PC-3 (cell line): ENCODE measurements at regions not wholly inside any gene's neighbourhood (a gene's known extent, or its start where the extent isn't known, plus 50 kb on each side); places are given as distances from the start of the nearest gene placed in this dataset.
"Not testable (repeated sequence)": the region's sequence is repeated elsewhere in the genome, so short reads cannot be mapped to it uniquely, and the experiment has no call there.

Source experiments
- ATAC-seq: fragments of 200-7000 bp; cut with Tn5 transposase; 2 replicates; pipeline ENCODE4 v1.9.1; 2020; ENCODE audit warnings: mild to moderate bottlenecking, moderate library complexity
- BruUV-seq: library from RNA; stranded (reverse); fragments of 400-500 nt; replicated peaks from 2 replicates; lab custom pipeline; 2021; lab: Mats Ljungman, UMichigan
- CTCF ChIA-PET: fragments of 300-600 bp; sonication (Branson Sonifier 250); formaldehyde crosslinking; loops from one replicate; lab custom pipeline; 2022; ENCODE audit warnings: antibody characterized with exemption; lab: Charles Lee
- POLR2A ChIA-PET: fragments of 300-600 bp; sonication (Branson Sonifier 250); formaldehyde crosslinking; loops from one replicate; lab custom pipeline; 2022; ENCODE audit warnings: antibody characterized with exemption; ENCODE audit not compliant: unreplicated experiment; lab: Charles Lee
- DNase-seq: peaks from one replicate; pipeline ENCODE4 v3.0.0-alpha.2; 2015
- H2AFZ ChIP-seq: fragments of 300-600 bp; sonication (generic); 2 replicates; pipeline ENCODE4 v1.6.0; 2016; ENCODE audit warnings: antibody characterized with exemption, low read length
- H3F3A ChIP-seq: fragments of 300-600 bp; sonication (generic); one replicate; pipeline ENCODE4 v1.6.0; 2017; ENCODE audit warnings: antibody characterized with exemption, low read length, control low read depth, mild to moderate bottlenecking; ENCODE audit not compliant: unreplicated experiment
- H3K27ac ChIP-seq: fragments of 300-600 bp; sonication (generic); 2 replicates; pipeline ENCODE4 v1.5.1; 2016; ENCODE audit warnings: mild to moderate bottlenecking, low read length
- H3K27me3 ChIP-seq: fragments of 300-600 bp; sonication (generic); 2 replicates; pipeline ENCODE4 v1.6.1; 2016; ENCODE audit warnings: low read length, mixed read lengths
- H3K36me3 ChIP-seq: fragments of 300-600 bp; sonication (generic); 2 replicates; pipeline ENCODE4 v1.6.1; 2016; ENCODE audit warnings: low read depth, mixed run types, low read length, mixed read lengths
- H3K4me1 ChIP-seq: fragments of 300-600 bp; sonication (generic); 2 replicates; pipeline ENCODE4 v1.5.1; 2016; ENCODE audit warnings: low read length; ENCODE audit not compliant: insufficient read depth
- H3K4me2 ChIP-seq: fragments of 300-600 bp; sonication (generic); 2 replicates; pipeline ENCODE4 v1.6.0; 2016; ENCODE audit warnings: low read length
- H3K4me3 ChIP-seq: fragments of 300-600 bp; sonication (generic); 2 replicates; pipeline ENCODE4 v1.5.1; 2016; ENCODE audit warnings: mild to moderate bottlenecking, low read length, mixed read lengths
- H3K79me2 ChIP-seq: fragments of 300-600 bp; sonication (generic); 2 replicates; pipeline ENCODE4 v1.6.1; 2017; ENCODE audit warnings: low read length, mixed read lengths
- H3K9ac ChIP-seq: fragments of 300-600 bp; sonication (generic); 2 replicates; pipeline ENCODE4 v1.6.0; 2016; ENCODE audit warnings: mild to moderate bottlenecking, low read length
- H3K9me2 ChIP-seq: fragments of 300-600 bp; sonication (generic); replicated peaks from 2 replicates; pipeline ENCODE4 v1.6.1; 2016; ENCODE audit warnings: mixed run types, low read length, mixed read lengths
- H3K9me3 ChIP-seq: fragments of 300-600 bp; sonication (generic); 2 replicates; pipeline ENCODE4 v1.6.1; 2016; ENCODE audit warnings: low read length, mixed read lengths
- H4K20me1 ChIP-seq: fragments of 300-600 bp; sonication (generic); 2 replicates; pipeline ENCODE4 v1.6.1; 2016; ENCODE audit warnings: low read length, mixed read lengths
- EZH2 ChIP-seq: fragments of 300-600 bp; sonication (generic); IDR thresholded peaks from one replicate; pipeline ENCODE4 v1.6.1; 2017; ENCODE audit warnings: antibody characterized with exemption, mild to moderate bottlenecking, low read length; ENCODE audit not compliant: unreplicated experiment
- EZH2phosphoT487 ChIP-seq: fragments of 300-600 bp; sonication (generic); IDR thresholded peaks from 2 replicates; pipeline ENCODE4 v1.6.1; 2018; ENCODE audit warnings: mild to moderate bottlenecking, antibody characterized with exemption, low read length, borderline replicate concordance
- intact Hi-C: fragments of 100-400 bp; cut with micrococcal nuclease; formaldehyde crosslinking; loops from 2 replicates; pipeline ENCODE4 v1.9.0; 2023
- TF ChIP-seq, protein P1 (sequence below): fragments of 300-600 bp; sonication (generic); conservative IDR thresholded peaks from 2 replicates; pipeline ENCODE4 v1.5.1; 2017; ENCODE audit warnings: antibody characterized with exemption, low read depth, mild to moderate bottlenecking, low read length

- CTCF ChIA-PET = no interaction called here
- no peaks in the 10 kb centered on the region for H4K20me1 ChIP-seq
- H3K9ac ChIP-seq = no peak overlapping the region
- POLR2A ChIA-PET = no interaction called here
- H3K4me1 ChIP-seq = peaks cover 15% of the 10 kb centered on the region
- H3K4me2 ChIP-seq = no peak overlapping the region
- H3K27ac ChIP-seq = no peak overlapping the region
- intact Hi-C loops = no loop called here
- H2AFZ ChIP-seq = no peak overlapping the region
- no TSS peak for BruUV-seq
- no peaks in the 10 kb centered on the region for H3K27me3 ChIP-seq
- no peak overlapping the region for H3K4me3 ChIP-seq
- H3K9me3 ChIP-seq = no peaks in the 10 kb centered on the region
- ATAC-seq (no peak), DNase-seq (no peak)
- H3K9me2 ChIP-seq = no peaks in the 10 kb centered on the region
- H3K79me2 ChIP-seq = no peaks in the 10 kb centered on the region
- TF ChIP-seq EZH2 (no peak), EZH2phosphoT487 (no peak)
- TF ChIP-seq, protein P1, sequence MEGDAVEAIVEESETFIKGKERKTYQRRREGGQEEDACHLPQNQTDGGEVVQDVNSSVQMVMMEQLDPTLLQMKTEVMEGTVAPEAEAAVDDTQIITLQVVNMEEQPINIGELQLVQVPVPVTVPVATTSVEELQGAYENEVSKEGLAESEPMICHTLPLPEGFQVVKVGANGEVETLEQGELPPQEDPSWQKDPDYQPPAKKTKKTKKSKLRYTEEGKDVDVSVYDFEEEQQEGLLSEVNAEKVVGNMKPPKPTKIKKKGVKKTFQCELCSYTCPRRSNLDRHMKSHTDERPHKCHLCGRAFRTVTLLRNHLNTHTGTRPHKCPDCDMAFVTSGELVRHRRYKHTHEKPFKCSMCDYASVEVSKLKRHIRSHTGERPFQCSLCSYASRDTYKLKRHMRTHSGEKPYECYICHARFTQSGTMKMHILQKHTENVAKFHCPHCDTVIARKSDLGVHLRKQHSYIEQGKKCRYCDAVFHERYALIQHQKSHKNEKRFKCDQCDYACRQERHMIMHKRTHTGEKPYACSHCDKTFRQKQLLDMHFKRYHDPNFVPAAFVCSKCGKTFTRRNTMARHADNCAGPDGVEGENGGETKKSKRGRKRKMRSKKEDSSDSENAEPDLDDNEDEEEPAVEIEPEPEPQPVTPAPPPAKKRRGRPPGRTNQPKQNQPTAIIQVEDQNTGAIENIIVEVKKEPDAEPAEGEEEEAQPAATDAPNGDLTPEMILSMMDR = no peak
- no peaks in the 10 kb centered on the region for H3K36me3 ChIP-seq
- H3F3A ChIP-seq = no peaks in the 10 kb centered on the region
These were observed 92.9 kb upstream of the NEGR1 start for GRCh38 chr1:72375226-72375625.

DNA sequence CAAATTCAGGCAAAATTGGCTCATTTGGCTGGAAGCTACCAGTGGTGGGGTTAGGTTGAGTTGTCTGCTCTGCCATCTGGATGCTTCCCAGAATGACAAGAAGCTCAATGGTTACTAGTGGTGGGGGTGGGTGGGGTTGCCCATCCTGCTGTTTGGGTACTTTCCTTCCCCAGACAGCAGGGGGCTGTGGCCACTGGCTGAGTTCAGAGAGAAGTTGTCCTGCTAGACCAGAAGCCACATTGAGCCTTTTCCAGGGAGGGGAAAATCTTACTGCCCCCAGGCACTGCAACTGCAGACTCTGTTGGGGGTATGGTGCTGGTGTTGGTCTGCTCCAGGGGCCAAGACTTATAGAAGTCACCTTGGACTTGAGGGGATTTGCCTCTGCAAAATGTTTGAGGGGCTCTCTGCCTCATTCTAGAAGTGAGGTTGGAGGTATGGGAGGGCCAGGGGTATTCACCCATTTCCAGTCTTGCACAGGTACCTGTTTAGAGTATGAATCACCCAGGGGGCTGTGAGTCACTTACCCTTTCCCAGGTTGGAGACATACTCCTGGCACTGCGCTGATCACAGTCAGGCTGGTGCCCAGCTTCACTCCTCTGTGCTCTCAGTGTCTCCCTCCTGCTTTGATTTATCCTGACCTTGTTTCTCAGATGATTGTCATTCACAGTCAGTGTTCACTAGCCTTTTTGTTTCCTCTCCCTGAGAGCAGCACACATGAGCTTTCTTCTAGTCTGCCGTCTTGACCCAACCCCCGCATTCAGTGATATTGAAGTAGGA lies 89.1 kb upstream of the NEGR1 start:
- no peaks in the 10 kb centered on the region for H3K9me3 ChIP-seq
- H3K79me2 ChIP-seq = no peaks in the 10 kb centered on the region
- H3K9ac ChIP-seq = no peak overlapping the region
- peak overlapping the region; percentile 39 for H3K4me2 ChIP-seq
- peak overlapping the region; percentile 28 for H3K27ac ChIP-seq
- ChIA-PET CTCF (no interaction called here), POLR2A (interaction anchor here (0.6 kb wide), 1 partner anchor 186 kb away, joined by 17 read pairs; no protein-coding TSS in a partner anchor)
- peaks cover 24% of the 10 kb centered on the region for H3K4me1 ChIP-seq
- DNase-seq (peak; percentile 87), ATAC-seq (peak; percentile 93)
- peak overlapping the region; percentile 61 for H2AFZ ChIP-seq
- no peaks in the 10 kb centered on the region for H3K36me3 ChIP-seq
- H3K27me3 ChIP-seq = no peaks in the 10 kb centered on the region
- TF ChIP-seq, protein P1 = peak; percentile 27; the same call in 1 of the 2 replicates
- no peak for TF ChIP-seq EZH2
- H3F3A ChIP-seq = no peaks in the 10 kb centered on the region
- no TSS peak for BruUV-seq
- intact Hi-C loops = no loop called here
- H3K9me2 ChIP-seq = no peaks in the 10 kb centered on the region
- no peaks in the 10 kb centered on the region for H4K20me1 ChIP-seq
- no peak overlapping the region for H3K4me3 ChIP-seq

- ATAC-seq, intact Hi-C loops, H3K79me2 ChIP-seq, H3K9me2 ChIP-seq, H3K9ac ChIP-seq, H3K4me3 ChIP-seq, H3K4me2 ChIP-seq, H3K27ac ChIP-seq, H3K27me3 ChIP-seq, H3K9me3 ChIP-seq, H4K20me1 ChIP-seq, CTCF ChIA-PET, H2AFZ ChIP-seq, H3K36me3 ChIP-seq, BruUV-seq, H3F3A ChIP-seq: not testable (repeated sequence)
- POLR2A ChIA-PET = interaction anchor here (0.6 kb wide), 1 partner anchor 187 kb away, joined by 17 read pairs; no protein-coding TSS in a partner anchor
- peaks cover 27% of the 10 kb centered on the region for H3K4me1 ChIP-seq
- DNase-seq = peak; percentile 13
These were observed 88.5 kb upstream of the NEGR1 start for GRCh38 chr1:72370836-72371235.
